Bronchial epithelial cell (primary cell): ENCODE measurements at regions not wholly inside any gene's neighbourhood (a gene's known extent, or its start where the extent isn't known, plus 50 kb on each side); places are given as distances from the start of the nearest gene placed in this dataset.
A peak's percentile ranks its signal among the peaks of the same experiment; 100 is the strongest.

Source experiments
- DNase-seq: peaks from one replicate; pipeline ENCODE4 v3.0.0-alpha.2; 2010; ENCODE audit warnings: low read depth
- FAIRE-seq: peaks from 2 replicates; lab custom pipeline; 2011; peaks lifted over from hg19 to GRCh38; lab: Jason Lieb, UNC
- H3K27me3 ChIP-seq: 2 replicates; pipeline ENCODE4 v1.5.1; 2011; ENCODE audit warnings: low read length; ENCODE audit not compliant: control insufficient read depth, insufficient read depth
- H3K36me3 ChIP-seq: 2 replicates; pipeline ENCODE4 v1.5.1; 2011; ENCODE audit warnings: low read length; ENCODE audit not compliant: control insufficient read depth, insufficient read depth
- H3K4me3 ChIP-seq: 2 replicates; pipeline ENCODE4 v1.5.1; 2011; ENCODE audit warnings: mild to moderate bottlenecking, low read depth, low read length, control low read depth
- TF ChIP-seq, protein P1 (sequence below): IDR thresholded peaks from 2 replicates; pipeline ENCODE4 v1.5.1; 2011; ENCODE audit warnings: mild to moderate bottlenecking, moderate library complexity, low read length, control low read depth, inconsistent platforms; ENCODE audit not compliant: insufficient read depth, severe bottlenecking

GRCh38 chr9:21677387-21677786 lies 125.0 kb upstream of the MTAP start:
- FAIRE-seq, result no peak
- peak overlapping the region; percentile 19 for H3K4me3 ChIP-seq
- H3K27me3 ChIP-seq, result no peaks in the 10 kb centered on the region
- no peaks in the 10 kb centered on the region for H3K36me3 ChIP-seq
- TF ChIP-seq, protein P1, sequence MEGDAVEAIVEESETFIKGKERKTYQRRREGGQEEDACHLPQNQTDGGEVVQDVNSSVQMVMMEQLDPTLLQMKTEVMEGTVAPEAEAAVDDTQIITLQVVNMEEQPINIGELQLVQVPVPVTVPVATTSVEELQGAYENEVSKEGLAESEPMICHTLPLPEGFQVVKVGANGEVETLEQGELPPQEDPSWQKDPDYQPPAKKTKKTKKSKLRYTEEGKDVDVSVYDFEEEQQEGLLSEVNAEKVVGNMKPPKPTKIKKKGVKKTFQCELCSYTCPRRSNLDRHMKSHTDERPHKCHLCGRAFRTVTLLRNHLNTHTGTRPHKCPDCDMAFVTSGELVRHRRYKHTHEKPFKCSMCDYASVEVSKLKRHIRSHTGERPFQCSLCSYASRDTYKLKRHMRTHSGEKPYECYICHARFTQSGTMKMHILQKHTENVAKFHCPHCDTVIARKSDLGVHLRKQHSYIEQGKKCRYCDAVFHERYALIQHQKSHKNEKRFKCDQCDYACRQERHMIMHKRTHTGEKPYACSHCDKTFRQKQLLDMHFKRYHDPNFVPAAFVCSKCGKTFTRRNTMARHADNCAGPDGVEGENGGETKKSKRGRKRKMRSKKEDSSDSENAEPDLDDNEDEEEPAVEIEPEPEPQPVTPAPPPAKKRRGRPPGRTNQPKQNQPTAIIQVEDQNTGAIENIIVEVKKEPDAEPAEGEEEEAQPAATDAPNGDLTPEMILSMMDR, result no peak
- no peak for DNase-seq

- peak; percentile 100 for DNase-seq
- peak overlapping the region; percentile 19 for H3K4me3 ChIP-seq
- no peak for FAIRE-seq
- no peaks in the 10 kb centered on the region for H3K36me3 ChIP-seq
- no peaks in the 10 kb centered on the region for H3K27me3 ChIP-seq
- TF ChIP-seq, protein P1, result no peak
These were observed 124.6 kb upstream of the MTAP start for GRCh38 chr9:21677834-21678233.

- H3K36me3 ChIP-seq, result no peaks in the 10 kb centered on the region
- FAIRE-seq (no peak), DNase-seq (no peak)
- TF ChIP-seq, protein P1, result no peak
- H3K27me3 ChIP-seq, result no peaks in the 10 kb centered on the region
- no peak overlapping the region for H3K4me3 ChIP-seq
These were observed 123.0 kb upstream of the MTAP start for GRCh38 chr9:21679432-21679831.

DNA sequence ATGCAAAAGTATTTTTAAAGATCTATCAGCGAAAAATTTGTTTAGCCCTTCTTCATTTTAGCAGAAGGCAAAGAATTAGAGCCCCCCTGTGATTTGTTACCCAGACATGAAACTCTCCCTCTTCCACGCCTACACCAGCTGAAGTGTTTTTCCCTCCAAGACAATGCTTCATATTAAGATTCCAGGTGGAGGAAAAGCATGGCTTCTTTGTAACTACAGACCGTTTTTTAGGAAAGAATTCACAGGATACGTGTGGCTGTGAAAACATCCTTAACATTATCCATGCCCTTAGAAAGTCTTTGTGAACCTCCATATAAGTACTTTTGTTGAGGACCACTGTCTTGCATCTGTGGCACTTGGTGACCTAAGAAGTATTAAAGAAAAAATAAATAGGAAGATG lies 121.8 kb upstream of the MTAP start:
- FAIRE-seq (no peak), DNase-seq (no peak)
- Histone ChIP-seq H3K27me3 (no peaks in the 10 kb centered on the region), H3K36me3 (no peaks in the 10 kb centered on the region), H3K4me3 (no peak overlapping the region)
- TF ChIP-seq, protein P1, result no peak

DNA sequence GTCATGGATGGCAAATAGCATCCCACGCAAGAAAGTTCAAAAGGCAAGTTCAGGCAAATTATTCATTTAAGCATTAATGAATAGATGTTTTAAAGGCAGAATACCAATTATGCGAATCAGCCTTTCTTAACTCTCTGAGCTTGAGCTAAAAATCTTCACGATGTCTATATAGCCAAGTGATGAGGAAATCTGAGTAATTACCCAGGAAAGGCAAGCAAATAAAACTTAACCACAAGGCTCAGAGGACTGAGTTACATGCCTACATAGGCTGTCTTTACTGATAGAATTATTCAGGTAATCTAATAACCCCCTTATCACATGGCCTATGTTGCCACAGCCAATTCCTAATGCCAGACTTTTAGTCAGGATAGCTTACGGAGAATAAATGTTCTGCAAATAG lies 120.8 kb upstream of the MTAP start:
- FAIRE-seq (no peak), DNase-seq (peak; percentile 100)
- no peak overlapping the region for H3K4me3 ChIP-seq
- TF ChIP-seq, protein P1, result no peak
- H3K27me3 ChIP-seq, result no peaks in the 10 kb centered on the region
- H3K36me3 ChIP-seq, result no peaks in the 10 kb centered on the region

- Histone ChIP-seq H3K36me3 (no peaks in the 10 kb centered on the region), H3K27me3 (no peaks in the 10 kb centered on the region), H3K4me3 (no peak overlapping the region)
- TF ChIP-seq, protein P1, result no peak
- FAIRE-seq, result no peak
- no peak for DNase-seq
These were observed 120.1 kb upstream of the MTAP start for GRCh38 chr9:21682381-21682780.
